SK-N-SH treated with all-trans-retinoic acid at 6 μM for 48 hours (cell line): ENCODE measurements at regions not wholly inside any gene's neighbourhood (a gene's known extent, or its start where the extent isn't known, plus 50 kb on each side); places are given as distances from the start of the nearest gene placed in this dataset.

Experiments used
- ATAC-seq: fragments of 200-7000 bp; cut with Tn5 transposase; 3 replicates; pipeline ENCODE4 v1.9.1; 2020; ENCODE audit warnings: mild to moderate bottlenecking, moderate library complexity
- ARNTL ChIP-seq: fragments of 450-650 bp; formaldehyde crosslinking; IDR thresholded peaks from 2 replicates; pipeline ENCODE4 v1.5.0; 2020; ENCODE audit warnings: low read depth, mild to moderate bottlenecking, moderate library complexity, borderline replicate concordance
- BACH2 ChIP-seq: fragments of 250-450 bp; sonication (Bioruptor Pico); IDR thresholded peaks from 2 replicates; pipeline ENCODE4 v1.9.0; 2021; ENCODE audit warnings: mild to moderate bottlenecking, borderline replicate concordance
- ESRRG ChIP-seq: fragments of 250-450 bp; sonication (Bioruptor Pico); IDR thresholded peaks from 2 replicates; pipeline ENCODE4 v1.6.1; 2021; ENCODE audit warnings: mild to moderate bottlenecking
- ISL1 ChIP-seq: fragments of 250-450 bp; sonication (Bioruptor Pico); IDR thresholded peaks from 2 replicates; pipeline ENCODE4 v2.1.2; 2022; ENCODE audit warnings: mild to moderate bottlenecking, moderate library complexity
- PPARA ChIP-seq: fragments of 250-450 bp; sonication (Bioruptor Pico); IDR thresholded peaks from 2 replicates; pipeline ENCODE4 v1.5.0; 2020; ENCODE audit warnings: mild to moderate bottlenecking, borderline replicate concordance
- RARB ChIP-seq: fragments of 250-450 bp; sonication (Bioruptor Pico); IDR thresholded peaks from 2 replicates; pipeline ENCODE4 v1.8.0; 2021; ENCODE audit warnings: mild to moderate bottlenecking, moderate library complexity
- SNAI2 ChIP-seq: fragments of 250-450 bp; sonication (Bioruptor Pico); IDR thresholded peaks from 2 replicates; pipeline ENCODE4 v1.5.0; 2020; ENCODE audit warnings: mild to moderate bottlenecking, moderate library complexity
- TCF4 ChIP-seq: fragments of 250-450 bp; sonication (Bioruptor Pico); IDR thresholded peaks from 2 replicates; pipeline ENCODE4 v1.8.0; 2021; ENCODE audit warnings: mild to moderate bottlenecking, moderate library complexity, borderline replicate concordance
- TOX ChIP-seq: fragments of 250-450 bp; sonication (Bioruptor Pico); IDR thresholded peaks from 2 replicates; pipeline ENCODE4 v1.8.0; 2021; ENCODE audit warnings: mild to moderate bottlenecking, moderate library complexity, borderline replicate concordance
- ZC3H10 ChIP-seq: fragments of 250-450 bp; sonication (Bioruptor Pico); IDR thresholded peaks from 2 replicates; pipeline ENCODE4 v1.5.1; 2021; ENCODE audit warnings: mild to moderate bottlenecking, moderate library complexity
- ZFP30 ChIP-seq: fragments of 450-650 bp; formaldehyde crosslinking; IDR thresholded peaks from 2 replicates; pipeline ENCODE4 v1.5.0; 2022; ENCODE audit warnings: mild to moderate bottlenecking, moderate library complexity
- ZNF70 ChIP-seq: fragments of 450-650 bp; formaldehyde crosslinking; IDR thresholded peaks from 2 replicates; pipeline ENCODE4 v1.5.0; 2020; ENCODE audit warnings: mild to moderate bottlenecking, moderate library complexity
- ZNF8 ChIP-seq: fragments of 450-650 bp; formaldehyde crosslinking; IDR thresholded peaks from 2 replicates; pipeline ENCODE4 v1.5.0; 2020; ENCODE audit warnings: mild to moderate bottlenecking, moderate library complexity
- TF ChIP-seq, protein P1 (sequence below): fragments of 250-450 bp; sonication (Bioruptor Pico); IDR thresholded peaks from 2 replicates; pipeline ENCODE4 v1.5.0; 2020; ENCODE audit warnings: mild to moderate bottlenecking, moderate library complexity
- TF ChIP-seq, protein P2 (sequence below): fragments of 250-450 bp; sonication (Bioruptor Pico); IDR thresholded peaks from 2 replicates; pipeline ENCODE4 v1.8.0; 2020; ENCODE audit warnings: mild to moderate bottlenecking, moderate library complexity, borderline replicate concordance
- TF ChIP-seq, protein P3 (sequence below): fragments of 250-450 bp; sonication (Bioruptor Pico); IDR thresholded peaks from 2 replicates; pipeline ENCODE4 v1.5.1; 2020; ENCODE audit warnings: low read depth, mild to moderate bottlenecking, moderate library complexity
- TF ChIP-seq, protein P4 (sequence below): fragments of 250-450 bp; sonication (Bioruptor Pico); IDR thresholded peaks from 2 replicates; pipeline ENCODE4 v1.5.1; 2021; ENCODE audit warnings: mild to moderate bottlenecking, moderate library complexity
- TF ChIP-seq, protein P5 (sequence below): fragments of 250-450 bp; sonication (Bioruptor Pico); IDR thresholded peaks from 2 replicates; pipeline ENCODE4 v1.8.0; 2021; ENCODE audit warnings: low read depth, mild to moderate bottlenecking, moderate library complexity, borderline replicate concordance

DNA sequence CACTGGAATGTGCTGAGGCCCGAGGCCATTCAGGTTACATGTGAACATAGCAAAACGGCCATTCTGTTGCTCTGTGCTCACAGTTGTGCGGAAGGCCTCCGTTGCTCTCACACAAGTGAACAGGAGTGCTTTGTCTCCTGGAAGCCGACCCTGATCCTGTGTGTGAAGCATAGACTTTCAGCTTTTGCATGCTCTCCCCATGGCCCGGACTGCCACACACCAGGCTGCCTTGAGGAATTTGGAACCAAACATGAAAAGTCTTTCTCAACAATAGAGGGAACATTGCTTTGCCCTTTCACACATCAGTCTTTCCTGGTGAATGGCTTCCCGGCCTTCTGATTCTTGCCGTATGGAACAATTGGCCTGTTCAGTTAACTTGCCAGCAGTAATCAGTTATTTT lies 154.8 kb upstream of the LRIG1 start (continued):
- TF ChIP-seq, protein P1, sequence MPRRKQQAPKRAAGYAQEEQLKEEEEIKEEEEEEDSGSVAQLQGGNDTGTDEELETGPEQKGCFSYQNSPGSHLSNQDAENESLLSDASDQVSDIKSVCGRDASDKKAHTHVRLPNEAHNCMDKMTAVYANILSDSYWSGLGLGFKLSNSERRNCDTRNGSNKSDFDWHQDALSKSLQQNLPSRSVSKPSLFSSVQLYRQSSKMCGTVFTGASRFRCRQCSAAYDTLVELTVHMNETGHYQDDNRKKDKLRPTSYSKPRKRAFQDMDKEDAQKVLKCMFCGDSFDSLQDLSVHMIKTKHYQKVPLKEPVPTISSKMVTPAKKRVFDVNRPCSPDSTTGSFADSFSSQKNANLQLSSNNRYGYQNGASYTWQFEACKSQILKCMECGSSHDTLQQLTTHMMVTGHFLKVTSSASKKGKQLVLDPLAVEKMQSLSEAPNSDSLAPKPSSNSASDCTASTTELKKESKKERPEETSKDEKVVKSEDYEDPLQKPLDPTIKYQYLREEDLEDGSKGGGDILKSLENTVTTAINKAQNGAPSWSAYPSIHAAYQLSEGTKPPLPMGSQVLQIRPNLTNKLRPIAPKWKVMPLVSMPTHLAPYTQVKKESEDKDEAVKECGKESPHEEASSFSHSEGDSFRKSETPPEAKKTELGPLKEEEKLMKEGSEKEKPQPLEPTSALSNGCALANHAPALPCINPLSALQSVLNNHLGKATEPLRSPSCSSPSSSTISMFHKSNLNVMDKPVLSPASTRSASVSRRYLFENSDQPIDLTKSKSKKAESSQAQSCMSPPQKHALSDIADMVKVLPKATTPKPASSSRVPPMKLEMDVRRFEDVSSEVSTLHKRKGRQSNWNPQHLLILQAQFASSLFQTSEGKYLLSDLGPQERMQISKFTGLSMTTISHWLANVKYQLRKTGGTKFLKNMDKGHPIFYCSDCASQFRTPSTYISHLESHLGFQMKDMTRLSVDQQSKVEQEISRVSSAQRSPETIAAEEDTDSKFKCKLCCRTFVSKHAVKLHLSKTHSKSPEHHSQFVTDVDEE (CRISPR knock-in tag): no peak
- TF ChIP-seq ARNTL (CRISPR knock-in tag): no peak
- TF ChIP-seq, all 23 proteins: peak for 0

DNA sequence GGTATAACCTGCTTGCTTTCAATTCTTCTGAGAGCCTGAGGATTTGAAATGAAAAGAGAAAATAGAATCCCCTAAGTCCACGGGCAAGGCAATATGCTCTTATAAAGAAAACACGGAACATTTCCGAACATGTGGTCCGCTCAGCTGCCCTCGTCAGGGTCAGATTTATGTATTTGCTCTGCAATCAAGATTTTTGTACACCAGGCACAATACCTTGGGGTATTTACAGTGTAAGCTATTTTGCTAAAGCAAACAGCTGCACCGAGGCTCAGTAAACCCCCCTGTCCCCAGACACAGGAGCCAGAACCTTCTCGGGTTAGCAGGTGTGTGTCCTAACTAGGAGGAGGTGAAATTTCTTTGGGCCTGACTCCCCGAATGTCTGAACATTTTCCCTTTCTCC lies 155.8 kb upstream of the LRIG1 start:
- ATAC-seq: no peak
- TF ChIP-seq TCF4: no peak
- TF ChIP-seq ESRRG (CRISPR knock-in tag): no peak
- TF ChIP-seq, protein P2, sequence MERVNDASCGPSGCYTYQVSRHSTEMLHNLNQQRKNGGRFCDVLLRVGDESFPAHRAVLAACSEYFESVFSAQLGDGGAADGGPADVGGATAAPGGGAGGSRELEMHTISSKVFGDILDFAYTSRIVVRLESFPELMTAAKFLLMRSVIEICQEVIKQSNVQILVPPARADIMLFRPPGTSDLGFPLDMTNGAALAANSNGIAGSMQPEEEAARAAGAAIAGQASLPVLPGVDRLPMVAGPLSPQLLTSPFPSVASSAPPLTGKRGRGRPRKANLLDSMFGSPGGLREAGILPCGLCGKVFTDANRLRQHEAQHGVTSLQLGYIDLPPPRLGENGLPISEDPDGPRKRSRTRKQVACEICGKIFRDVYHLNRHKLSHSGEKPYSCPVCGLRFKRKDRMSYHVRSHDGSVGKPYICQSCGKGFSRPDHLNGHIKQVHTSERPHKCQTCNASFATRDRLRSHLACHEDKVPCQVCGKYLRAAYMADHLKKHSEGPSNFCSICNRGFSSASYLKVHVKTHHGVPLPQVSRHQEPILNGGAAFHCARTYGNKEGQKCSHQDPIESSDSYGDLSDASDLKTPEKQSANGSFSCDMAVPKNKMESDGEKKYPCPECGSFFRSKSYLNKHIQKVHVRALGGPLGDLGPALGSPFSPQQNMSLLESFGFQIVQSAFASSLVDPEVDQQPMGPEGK (CRISPR knock-in tag): no peak
- TF ChIP-seq, protein P3, sequence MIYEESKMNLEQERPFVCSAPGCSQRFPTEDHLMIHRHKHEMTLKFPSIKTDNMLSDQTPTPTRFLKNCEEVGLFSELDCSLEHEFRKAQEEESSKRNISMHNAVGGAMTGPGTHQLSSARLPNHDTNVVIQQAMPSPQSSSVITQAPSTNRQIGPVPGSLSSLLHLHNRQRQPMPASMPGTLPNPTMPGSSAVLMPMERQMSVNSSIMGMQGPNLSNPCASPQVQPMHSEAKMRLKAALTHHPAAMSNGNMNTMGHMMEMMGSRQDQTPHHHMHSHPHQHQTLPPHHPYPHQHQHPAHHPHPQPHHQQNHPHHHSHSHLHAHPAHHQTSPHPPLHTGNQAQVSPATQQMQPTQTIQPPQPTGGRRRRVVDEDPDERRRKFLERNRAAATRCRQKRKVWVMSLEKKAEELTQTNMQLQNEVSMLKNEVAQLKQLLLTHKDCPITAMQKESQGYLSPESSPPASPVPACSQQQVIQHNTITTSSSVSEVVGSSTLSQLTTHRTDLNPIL (CRISPR knock-in tag): no peak
- no peak for TF ChIP-seq ISL1
- no peak for TF ChIP-seq ARNTL (CRISPR knock-in tag)
- TF ChIP-seq, protein P4, sequence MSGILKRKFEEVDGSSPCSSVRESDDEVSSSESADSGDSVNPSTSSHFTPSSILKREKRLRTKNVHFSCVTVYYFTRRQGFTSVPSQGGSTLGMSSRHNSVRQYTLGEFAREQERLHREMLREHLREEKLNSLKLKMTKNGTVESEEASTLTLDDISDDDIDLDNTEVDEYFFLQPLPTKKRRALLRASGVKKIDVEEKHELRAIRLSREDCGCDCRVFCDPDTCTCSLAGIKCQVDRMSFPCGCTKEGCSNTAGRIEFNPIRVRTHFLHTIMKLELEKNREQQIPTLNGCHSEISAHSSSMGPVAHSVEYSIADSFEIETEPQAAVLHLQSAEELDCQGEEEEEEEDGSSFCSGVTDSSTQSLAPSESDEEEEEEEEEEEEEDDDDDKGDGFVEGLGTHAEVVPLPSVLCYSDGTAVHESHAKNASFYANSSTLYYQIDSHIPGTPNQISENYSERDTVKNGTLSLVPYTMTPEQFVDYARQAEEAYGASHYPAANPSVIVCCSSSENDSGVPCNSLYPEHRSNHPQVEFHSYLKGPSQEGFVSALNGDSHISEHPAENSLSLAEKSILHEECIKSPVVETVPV (CRISPR knock-in tag): no peak
- no peak for TF ChIP-seq ZNF70 (CRISPR knock-in tag)
- no peak for TF ChIP-seq TOX (CRISPR knock-in tag)
- no peak for TF ChIP-seq SNAI2 (CRISPR knock-in tag)
- TF ChIP-seq ZNF8 (CRISPR knock-in tag): no peak
- TF ChIP-seq, protein P1 (CRISPR knock-in tag): no peak
- TF ChIP-seq, protein P5, sequence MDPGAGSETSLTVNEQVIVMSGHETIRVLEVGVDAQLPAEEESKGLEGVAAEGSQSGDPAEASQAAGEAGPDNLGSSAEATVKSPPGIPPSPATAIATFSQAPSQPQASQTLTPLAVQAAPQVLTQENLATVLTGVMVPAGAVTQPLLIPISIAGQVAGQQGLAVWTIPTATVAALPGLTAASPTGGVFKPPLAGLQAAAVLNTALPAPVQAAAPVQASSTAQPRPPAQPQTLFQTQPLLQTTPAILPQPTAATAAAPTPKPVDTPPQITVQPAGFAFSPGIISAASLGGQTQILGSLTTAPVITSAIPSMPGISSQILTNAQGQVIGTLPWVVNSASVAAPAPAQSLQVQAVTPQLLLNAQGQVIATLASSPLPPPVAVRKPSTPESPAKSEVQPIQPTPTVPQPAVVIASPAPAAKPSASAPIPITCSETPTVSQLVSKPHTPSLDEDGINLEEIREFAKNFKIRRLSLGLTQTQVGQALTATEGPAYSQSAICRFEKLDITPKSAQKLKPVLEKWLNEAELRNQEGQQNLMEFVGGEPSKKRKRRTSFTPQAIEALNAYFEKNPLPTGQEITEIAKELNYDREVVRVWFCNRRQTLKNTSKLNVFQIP (CRISPR knock-in tag): no peak
- TF ChIP-seq BACH2 (CRISPR knock-in tag): no peak
- TF ChIP-seq RARB: no peak
- TF ChIP-seq PPARA: no peak

DNA sequence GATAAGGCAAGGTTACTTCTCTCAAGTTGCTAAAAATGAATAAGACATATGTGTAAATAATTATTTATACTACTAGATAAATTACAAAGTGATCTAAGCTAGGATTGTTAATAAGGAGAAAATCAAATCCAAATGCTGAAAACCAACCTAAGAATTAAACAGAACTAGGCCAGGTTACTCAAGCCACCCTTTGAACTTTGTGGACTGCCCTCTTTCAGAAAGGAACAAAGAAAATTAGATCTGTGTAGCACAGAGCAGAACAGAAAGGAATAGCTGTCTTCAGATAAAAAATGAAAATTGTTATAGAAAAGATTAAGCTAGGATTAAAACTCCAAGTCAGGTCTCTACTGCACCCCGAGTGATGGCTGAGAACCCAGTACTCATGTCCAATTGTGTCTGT lies 158.2 kb upstream of the LRIG1 start:
- no peak for ATAC-seq
- TF ChIP-seq PPARA (no peak), ZNF8 (CRISPR knock-in tag) (no peak), ZC3H10 (CRISPR knock-in tag) (no peak), TCF4 (no peak), ZFP30 (CRISPR knock-in tag) (no peak)
- TF ChIP-seq, protein P1 (CRISPR knock-in tag): no peak
